Suppressor macrophage treated with lipopolysaccharide for 1 hour (primary cell): ENCODE measurements at regions not wholly inside any gene's neighbourhood (a gene's known extent, or its start where the extent isn't known, plus 50 kb on each side); places are given as distances from the start of the nearest gene placed in this dataset.
A peak's percentile ranks its signal among the peaks of the same experiment; 100 is the strongest.
"Not testable (repeated sequence)": the region's sequence is repeated elsewhere in the genome, so short reads cannot be mapped to it uniquely, and the experiment has no call there.

Experiments used
- DNase-seq, 3 donors: peaks; one replicate each; pipeline ENCODE4 v3.0.0-alpha.2; 2020 to 2022

DNA sequence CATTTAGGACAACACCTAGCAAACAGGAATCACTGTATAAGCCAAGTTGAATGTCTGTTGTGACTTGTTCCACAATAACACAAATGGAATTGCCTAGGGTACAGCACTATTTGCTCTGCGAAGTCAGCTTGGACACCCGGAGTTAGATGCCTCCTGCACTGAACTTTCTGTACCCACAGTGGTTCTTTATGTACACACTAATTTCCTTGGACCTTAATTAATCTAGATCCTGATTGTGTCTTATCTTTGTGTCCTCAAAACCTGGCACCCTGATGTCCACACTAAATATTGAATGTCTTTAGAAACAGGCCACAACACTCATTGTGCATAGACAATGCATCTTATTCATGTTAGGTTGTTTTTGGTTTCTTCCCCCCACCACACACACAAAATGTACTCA lies 278.9 kb upstream of the NR2F2 start:
- no peak for DNase-seq

DNA sequence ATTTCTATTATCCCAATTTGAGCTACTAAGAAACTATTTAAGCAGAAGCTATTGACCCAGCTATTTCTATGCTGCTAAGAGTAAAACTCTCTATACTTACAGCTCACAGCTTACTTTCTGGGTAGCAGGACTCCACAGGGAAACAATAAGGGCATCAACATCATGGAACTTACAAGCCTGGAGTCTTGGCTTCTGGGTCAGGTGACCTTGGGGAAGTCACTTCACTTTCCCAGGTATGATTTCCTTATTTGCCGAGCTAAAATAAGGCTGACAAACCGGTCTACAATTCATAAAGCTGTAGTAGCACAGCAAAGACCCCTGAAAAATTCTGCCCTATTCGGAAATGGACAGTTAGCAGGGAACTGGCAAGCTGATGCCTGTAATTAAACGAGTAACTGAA lies 278.3 kb upstream of the NR2F2 start:
- no peak for DNase-seq

DNA sequence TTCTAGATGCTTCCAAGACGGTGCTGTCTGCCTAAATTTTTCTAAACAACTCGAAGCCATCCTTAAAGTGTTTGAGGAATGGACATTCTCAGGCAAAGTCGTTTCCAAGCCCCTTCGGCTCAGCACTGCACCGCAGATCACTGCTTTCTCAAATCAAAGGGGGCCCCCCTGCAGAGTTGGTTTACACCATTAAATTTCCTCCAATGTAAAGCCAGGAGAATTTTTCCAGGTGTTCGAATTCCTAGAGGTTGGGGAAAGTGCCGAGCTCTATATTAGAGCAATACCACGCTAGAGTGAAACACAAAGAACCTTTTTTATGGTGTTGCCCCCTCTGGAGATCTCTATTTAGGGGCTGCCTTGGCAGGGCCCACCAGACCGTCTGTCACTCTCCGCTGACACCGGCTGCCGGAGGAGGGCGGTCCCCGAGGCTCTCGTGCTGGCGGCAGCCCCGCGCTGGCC lies 277.9 kb upstream of the NR2F2 start:
- no peak for DNase-seq

DNA sequence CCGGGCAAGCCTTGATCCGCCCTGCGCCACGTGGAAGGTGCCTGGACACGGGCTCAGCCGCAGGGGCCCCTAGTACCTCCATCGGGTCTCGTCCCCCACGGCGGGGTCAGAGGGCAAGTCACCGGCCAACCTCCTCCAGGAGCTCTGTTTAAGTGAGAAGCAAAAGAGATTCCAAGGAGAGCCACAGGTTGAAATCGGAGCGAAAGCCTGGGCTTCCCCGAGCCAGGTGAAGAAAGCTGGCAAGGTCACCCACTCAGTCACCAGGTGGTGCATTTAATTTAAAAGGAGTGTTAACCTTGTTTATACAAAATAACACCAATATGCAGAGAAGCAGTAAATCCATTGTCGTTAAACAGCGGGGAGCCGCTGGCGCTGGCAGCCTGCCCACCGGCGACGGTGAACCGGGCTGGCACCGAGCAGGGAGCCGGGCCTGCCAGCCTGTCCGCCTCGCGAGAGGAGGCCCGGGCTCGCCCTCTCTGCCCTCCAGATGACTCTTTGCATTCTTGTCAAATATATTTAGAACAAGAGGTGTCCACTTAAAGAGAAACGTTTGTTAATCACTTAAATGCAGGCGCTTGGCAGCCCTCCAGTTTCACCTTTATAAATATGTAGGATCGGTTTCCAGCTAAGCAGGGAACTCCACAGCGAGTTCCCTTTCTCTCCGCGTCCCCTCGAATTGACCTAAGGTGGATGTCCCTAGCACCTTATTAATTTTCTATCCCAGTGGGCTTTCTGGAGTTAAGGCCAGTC lies 277.3 kb upstream of the NR2F2 start:
- DNase-seq, result peak in 1 of 3 donors; percentile 10

DNA sequence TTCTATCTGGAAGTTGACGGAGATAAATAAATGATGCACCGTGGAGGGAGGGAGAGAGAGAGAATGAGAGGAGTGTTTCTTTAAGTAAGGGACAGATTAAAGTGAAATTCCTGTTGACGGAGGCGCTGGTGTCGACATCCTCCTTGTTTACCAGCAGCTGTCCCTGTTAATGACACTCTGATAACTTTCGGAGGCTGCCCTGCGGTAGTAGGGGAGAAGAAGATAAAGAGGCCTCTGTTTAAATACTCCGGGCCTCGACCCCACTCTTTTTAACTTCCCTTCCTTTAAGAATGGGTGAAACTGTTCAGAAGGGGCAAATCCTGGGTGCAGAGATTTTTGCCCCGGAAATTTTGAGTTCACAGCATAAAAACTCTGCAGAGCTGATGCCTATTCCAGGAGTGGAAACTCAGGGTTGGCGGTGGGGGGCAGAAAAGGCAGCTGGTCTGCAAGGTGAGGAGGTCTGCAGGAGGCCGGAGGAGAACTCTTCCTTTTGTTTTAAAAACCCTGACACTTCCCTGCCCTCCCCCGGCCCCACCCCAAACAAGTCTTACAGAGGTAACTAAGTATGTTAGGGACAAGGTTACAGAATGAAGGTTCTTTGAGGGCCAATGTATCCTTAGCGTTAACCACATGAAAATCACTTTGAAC lies 276.6 kb upstream of the NR2F2 start:
- peak in 1 of 3 donors; percentile 15 for DNase-seq

DNA sequence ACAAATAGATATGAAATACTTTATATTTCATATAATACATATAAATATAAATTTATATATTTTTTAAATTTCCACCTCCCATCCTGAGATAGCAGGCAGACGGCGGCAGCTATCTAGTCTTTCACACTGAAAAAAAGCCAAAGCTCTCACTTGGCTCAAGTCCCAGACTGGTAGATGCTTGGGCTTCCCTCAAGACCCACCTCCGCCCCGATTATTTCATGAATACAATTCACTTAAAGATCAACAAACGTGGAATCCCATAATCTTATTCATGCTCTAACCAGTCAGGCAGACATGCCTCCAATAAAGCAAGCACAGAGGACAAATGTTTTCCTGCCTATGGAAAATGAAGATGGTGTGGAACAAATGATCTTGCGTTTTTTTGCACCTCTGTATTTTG lies 275.9 kb upstream of the NR2F2 start:
- DNase-seq, result no peak

DNA sequence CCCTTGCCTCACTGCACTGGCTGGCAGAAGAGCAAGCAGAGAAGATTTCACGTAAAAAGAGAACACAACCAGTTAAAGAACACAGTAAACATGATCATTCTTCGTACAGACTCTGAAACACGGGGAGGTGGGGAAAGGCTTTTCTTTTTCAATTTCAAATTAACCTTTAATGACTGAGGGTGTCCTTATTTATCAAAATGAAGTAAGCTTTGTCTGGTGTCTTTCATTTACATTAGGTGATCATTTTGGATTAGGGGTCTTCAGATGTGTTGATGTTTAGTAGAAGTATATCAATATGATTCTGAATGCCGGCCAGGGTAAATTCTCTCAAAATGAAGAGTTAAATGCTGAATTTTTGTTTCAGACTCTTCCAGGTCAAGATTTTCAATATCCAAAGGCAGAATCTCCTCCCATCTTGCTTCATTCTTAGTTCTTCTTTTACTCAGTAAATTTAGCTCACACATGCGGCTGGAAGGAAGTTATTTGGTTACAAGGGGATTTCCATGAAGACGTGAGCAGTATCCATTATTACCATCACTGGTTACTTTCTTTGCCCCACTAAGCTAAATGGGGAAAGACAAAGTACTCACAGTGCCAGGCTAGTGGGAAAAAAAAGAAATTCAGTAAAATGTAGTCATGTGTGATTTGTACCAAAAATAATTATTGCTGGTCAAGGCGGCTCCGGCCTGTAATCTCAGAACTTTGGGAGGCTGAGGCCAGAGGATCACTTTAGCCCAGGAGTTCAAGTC lies 272.2 kb upstream of the NR2F2 start:
- peak; percentile 66 to 90 (median 88) for DNase-seq

DNA sequence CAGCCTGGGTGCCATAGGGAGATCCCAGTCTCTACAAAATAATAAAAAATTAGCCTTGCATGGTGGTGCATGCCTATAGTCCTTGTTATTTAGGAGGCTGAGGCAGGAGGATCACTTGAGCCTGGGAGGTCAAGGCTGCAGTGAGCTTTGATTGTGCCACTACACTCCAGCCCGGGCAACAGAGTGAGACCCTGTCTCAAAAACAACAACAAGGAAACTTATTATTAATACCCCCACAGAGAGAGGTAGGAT lies 271.7 kb upstream of the NR2F2 start:
- not testable (repeated sequence) for DNase-seq

DNA sequence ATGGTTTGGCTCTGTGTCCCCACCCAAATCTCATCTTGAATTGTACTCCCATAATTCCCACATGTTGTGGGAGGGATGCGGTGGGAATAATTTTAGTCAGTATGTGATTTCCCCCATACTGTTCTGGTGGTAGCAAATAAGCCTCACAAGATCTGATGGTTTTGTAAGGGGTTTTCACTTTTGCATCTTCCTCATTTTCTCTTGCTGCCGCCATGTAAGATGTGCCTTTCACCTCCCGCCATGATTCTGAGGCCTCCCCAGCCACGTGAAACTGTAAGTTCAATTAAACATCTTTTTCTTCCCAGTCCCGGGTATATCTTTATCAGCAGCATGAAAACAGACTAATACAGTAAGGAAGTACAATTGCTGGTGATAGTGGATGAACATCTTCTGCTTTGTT lies 269.9 kb upstream of the NR2F2 start:
- not testable (repeated sequence) for DNase-seq

DNA sequence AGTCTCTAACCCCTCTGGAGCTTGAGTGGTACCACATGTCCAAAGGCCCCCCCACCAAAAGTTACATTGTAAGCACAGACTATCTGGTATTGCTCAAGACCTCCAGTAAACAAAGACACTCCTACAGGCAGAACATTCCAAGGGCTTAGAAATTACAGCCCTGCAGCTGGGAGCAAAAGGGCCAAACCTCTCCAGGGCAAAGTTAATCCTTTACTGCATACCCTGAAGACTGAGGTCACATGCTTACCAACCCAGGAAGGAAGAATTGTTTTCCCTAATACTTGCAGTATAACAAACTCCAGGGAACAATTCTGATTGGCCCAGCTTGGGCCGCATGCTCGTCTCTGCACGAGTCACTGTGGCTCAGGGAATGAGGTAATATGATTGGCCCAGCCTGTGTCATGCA lies 266.1 kb upstream of the NR2F2 start:
- no peak for DNase-seq

DNA sequence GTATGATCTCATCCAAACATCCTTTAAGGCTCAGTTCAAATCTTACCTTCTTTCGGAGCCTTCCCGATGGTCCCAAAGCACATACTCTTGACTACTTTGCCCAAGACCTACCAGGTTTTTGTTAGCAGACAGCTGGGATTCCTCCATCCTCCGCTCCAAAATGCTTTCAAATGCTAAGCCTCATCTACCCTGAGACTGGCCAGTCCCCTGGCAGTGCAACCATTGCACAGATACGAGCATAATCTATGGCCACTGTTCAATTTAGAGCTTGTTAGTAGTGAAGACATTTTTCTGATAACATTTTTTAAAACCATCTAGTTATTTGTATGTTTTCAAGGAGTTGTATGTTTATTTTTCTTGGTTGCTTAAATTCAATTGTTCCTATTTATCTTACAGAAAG lies 264.4 kb upstream of the NR2F2 start:
- no peak for DNase-seq

DNA sequence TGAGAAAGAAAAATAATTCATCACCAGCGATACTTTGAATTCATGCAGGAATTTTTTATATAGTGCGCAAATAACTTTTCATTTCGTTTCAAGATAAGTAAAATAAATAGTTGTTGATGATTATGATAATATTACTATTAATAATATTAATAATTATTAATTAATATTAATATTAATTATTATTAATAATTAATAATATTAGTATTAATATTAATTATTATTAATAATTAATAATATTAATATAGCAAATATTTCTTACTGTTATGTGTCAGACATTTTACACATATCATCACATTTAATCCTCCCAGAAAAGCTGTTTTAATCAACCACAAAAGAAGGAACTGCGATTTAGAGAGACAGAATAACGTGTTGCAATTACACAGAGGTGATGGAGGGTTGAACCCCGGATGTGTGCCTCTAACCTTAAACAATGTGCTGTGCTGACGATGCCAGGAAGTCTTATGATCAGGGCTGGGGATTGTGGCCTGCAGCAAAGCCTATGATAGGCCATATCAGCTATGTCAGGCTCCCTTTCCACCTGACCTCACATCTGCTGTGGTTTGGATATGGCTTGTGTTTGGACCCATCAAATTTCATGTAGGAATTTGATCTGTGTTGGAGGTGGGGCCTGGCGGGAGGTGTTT lies 263.5 kb upstream of the NR2F2 start:
- DNase-seq, result no peak

DNA sequence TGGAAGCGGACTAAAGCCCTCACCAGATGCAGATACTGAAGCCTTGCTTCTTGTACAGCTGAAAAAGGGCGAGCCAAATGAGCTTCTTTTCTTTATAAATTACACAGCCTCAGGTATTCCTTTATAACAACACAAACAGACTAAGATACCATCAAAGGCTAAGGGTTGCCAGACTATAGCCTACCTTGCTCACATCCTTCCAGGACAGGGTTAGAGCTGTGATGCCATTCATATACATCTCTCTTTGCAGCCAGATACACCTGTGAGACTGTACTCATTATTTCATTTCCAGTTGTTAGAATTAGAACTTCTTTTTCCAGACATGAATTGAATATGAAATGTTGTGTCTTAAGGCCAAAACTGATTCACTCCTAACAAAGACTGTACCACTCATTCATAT lies 262.8 kb upstream of the NR2F2 start:
- no peak for DNase-seq

DNA sequence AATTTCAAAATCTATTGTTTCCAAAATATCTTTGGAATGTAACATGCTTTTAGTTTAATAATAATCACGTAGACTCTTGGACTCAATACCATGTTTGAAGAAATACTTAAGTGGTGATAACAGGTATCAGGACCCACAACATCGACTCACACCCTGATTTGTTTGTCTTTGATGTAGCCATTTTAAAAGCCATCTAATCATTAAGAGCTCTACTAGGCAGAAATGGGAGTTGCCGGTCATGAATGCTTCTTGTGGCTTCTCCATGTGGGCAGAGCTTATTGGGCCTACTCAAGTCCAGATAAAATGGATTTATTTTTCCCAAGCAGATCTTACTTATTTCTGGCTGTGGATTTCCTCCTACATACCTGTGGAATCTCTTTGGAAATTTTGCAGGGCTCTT lies 261.6 kb upstream of the NR2F2 start:
- no peak for DNase-seq

DNA sequence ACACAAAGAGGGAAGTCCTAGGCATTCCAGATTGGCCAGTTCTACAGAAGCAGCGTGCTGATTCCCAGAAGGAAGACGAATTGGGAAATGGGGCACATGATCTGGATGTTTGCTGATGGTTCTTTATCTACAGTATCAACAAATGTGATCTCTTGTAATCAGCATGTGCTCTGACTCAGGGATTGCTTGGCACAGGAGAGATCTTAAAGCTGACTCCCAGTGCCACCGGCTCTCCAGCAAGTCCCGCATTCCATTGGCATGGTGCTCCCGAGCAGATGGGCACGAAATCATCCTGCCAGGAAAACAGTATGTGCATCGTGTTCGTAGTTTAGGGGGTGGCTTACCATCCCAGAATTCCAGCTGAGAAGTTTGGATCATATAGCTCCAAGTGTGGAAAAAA lies 259.9 kb upstream of the NR2F2 start:
- no peak for DNase-seq

DNA sequence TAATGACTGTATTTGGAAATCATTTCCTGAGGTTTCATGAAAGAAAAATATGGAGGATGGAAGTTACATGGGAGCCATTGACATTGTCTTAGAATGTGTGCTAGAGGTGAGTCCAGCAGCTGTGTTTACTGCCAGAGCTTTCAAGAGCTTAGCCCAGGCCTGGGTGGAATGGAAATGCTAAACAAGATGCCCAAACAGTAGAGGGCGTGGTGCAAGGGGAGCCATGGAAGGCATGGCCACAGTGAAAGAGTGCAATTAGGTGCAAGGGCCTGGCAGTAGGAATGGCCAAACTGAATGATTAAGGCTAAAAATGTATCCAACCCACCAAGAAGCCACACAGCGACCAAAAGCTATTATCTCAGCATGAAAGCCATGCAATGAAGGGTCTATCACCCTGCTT lies 257.7 kb upstream of the NR2F2 start:
- DNase-seq, result no peak

DNA sequence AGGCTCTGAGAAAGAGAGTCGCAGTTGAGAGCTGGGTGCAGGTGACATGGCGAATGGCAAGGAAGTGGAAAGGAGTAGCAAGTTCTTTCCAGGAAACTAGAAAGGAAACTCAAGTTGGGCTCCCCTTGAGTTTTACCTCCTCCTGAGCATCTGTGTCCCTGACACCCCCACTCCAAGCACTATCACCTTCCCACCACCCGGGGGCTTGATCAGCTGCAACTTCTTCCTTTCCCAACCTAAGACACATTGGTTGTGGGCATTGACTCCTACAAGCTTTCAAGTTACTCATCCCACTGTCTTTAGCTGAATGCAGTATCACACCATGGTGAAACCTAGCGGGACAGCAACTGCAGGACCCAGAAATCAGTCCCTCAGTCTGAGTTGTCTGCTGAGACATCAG lies 256.6 kb upstream of the NR2F2 start:
- DNase-seq, result no peak

DNA sequence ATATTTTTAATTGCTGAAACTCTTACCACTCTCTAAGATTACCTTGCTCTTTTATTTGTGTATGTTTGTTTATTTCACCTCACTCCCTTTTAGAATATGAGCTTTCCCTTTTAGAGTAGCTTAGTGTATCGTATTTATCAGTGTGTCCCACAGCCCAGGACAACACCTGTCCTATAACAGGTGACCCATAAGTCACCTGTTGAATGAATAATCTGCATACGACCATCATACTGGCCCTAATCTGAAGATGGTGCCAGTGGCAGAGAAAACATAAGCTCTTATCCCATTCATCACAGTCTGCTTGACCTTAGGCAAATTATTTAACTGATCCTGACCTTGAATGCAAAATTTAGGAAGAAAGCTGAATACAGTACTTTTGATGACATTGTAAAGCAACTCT lies 254.6 kb upstream of the NR2F2 start:
- DNase-seq, result no peak

DNA sequence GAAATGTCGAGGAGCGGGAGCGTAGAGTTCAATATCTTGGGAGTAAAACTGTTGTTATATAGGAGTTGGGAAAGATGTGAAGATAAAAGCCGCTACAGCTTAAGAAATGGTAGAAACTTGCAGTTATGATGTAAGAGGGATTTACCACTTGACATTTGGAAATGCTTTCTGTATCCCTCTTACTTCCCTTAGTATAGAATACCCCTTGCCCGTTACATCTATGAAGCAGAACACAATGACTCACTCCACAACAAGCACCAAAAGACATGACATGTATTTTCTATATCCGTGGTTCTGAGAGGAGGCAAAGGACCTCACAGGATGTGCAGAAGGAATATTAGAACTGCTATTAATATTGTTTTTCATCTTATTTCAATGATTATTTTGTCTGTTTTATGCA lies 254.2 kb upstream of the NR2F2 start:
- DNase-seq, result peak; percentile 15 to 41 (median 24)

DNA sequence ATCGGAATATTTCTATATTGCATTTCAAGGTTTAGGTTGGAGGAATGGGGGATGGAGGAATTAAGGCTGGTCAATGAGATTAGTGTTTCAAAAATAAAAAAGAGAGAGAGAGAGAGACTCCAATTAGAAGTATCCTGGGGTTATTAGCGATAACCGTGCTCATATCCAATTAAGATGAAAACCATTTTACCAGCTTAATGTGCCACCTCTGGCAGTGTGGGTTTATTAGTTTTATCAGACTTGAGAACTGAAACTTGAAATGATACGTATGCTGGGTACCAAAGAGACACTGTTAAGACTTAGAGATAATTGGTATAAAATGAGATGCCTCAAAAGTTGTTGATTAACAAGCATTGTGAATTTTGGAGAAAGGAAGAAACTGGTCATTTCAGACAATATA lies 251.5 kb upstream of the NR2F2 start:
- DNase-seq, result no peak

DNA sequence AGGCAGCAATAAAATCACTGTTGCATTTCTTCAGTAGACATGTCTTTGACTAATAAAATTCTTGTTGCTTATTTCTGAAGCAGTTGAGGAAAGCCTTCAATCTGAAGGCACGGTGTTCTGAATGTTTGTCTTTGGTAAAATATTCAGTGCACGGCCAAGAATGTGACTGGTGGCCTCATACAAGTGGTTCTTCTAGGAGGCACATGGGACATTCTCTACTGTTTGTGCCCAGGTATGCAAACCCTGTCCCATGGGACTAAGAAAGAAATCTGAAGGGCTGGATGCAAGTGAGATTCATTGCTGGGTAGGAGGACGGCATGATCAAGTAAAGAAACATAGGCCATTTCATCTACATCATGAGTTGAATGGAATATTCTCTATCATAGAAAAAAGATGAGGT lies 250.6 kb upstream of the NR2F2 start:
- DNase-seq, result no peak

DNA sequence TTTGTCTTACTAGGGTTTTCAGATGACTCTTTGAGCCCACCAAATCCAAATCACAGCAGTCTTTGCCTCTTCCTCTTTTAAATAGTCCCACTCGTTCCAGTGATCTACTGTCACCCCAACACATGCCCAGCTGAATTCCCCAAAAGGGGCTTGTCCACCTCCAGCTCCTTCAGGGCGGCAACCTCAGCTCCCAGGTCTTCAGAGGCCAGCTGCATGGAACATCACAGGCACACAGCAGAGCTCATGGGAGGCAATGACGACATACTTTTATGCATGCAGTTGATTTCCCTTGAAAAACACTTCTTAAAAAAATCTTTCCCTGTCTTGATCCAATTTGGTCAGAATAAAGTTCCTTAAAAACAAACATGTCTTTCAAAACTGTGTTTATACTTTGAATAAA lies 244.3 kb upstream of the NR2F2 start:
- DNase-seq, result no peak

DNA sequence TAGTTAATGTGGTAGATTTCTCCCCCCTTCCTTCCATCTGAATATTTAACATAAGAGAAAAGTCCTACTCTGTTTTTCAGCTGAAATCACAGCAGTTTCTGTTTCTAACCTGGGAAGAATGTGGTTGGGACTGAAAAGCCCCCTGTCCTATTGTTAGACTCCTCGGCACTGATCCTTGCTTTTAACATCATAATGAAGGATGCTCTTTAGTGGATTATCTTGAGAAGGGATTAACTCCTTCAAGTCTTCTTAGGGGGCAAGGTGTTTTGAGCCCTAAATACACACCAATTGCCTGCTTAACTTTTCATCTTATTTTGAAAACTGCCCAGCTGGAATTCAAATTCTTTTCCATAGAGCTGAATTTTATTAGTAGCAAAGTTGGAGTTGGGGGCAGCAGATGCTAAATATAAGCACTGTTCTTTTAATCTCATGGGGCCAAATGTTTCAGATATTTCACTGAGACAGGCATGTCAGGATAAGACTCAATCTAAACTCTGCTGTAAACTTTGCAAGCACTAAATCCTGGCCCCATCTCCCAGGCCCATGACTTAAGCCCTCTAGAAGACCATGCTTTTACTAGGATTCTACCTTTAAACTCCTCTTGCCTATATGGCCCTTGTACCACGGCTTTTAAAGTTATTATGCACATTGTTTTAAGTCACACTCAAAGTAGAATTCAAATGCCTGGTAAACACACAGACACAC lies 243.2 kb upstream of the NR2F2 start:
- no peak for DNase-seq
